ENCODE measurements at regions not wholly inside any gene's neighbourhood (a gene's known extent, or its start where the extent isn't known, plus 50 kb on each side); places are given as distances from the start of the nearest gene placed in this dataset.

DNA sequence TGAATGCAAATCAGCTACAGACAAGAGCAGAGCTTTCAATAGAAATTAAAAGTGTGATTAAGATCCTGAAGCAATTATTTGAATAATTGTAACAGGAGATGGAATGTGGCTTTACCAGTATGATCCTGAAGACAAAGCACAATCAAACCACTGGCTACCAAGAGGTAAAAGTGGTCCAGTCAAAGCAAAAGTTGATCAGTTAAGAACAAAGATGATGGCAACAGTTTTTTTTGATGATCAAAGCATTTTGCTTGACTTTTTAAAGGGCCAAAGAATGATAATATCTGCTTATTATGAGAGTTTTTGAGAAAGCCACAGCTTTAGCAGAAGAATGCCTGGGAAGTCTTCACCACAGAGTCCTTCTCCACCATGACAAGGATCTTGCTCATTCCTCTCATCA lies 409.2 kb downstream of the CSNK1G3 start:
- TF ChIP-seq, protein P1, sequence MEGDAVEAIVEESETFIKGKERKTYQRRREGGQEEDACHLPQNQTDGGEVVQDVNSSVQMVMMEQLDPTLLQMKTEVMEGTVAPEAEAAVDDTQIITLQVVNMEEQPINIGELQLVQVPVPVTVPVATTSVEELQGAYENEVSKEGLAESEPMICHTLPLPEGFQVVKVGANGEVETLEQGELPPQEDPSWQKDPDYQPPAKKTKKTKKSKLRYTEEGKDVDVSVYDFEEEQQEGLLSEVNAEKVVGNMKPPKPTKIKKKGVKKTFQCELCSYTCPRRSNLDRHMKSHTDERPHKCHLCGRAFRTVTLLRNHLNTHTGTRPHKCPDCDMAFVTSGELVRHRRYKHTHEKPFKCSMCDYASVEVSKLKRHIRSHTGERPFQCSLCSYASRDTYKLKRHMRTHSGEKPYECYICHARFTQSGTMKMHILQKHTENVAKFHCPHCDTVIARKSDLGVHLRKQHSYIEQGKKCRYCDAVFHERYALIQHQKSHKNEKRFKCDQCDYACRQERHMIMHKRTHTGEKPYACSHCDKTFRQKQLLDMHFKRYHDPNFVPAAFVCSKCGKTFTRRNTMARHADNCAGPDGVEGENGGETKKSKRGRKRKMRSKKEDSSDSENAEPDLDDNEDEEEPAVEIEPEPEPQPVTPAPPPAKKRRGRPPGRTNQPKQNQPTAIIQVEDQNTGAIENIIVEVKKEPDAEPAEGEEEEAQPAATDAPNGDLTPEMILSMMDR (conservative IDR thresholded peaks at IDR 0.05 in 1 of 2, IDR thresholded peaks at IDR 0.05 in 1 of 2; ENCODE audit: low read depth in 1 of 2, low read length in 2 of 2), result no peak
- no peak for TF ChIP-seq EZH2 (IDR thresholded peaks at IDR 0.05; ENCODE audit: low read length, missing control alignments)
- no peak overlapping the region for H3K9ac ChIP-seq (ENCODE audit: insufficient read depth, low read length)
- no peaks in the 10 kb centered on the region for H3K27me3 ChIP-seq (ENCODE audit: control insufficient read depth, insufficient read depth, low read length)
- H3K36me3 ChIP-seq (ENCODE audit: control insufficient read depth, insufficient read depth, low read length), result no peaks in the 10 kb centered on the region
- no peaks in the 10 kb centered on the region for H3K79me2 ChIP-seq (ENCODE audit: control insufficient read depth, insufficient read depth, low read length)
- DNase-seq (ENCODE audit: low read depth in 2 of 2), result peak in 1 of 2 donors; percentile 12
- no peak overlapping the region for H3K27ac ChIP-seq (ENCODE audit: insufficient read depth, low read length)
- no peak overlapping the region for H3K4me3 ChIP-seq (replicated peaks in 1 of 4; ENCODE audit: control extremely low read depth in 1 of 4, insufficient read depth in 1 of 4, low read depth in 3 of 4, low read length in 4 of 4)
- no peak overlapping the region for H2AFZ ChIP-seq (ENCODE audit: low read length)
- H4K20me1 ChIP-seq (ENCODE audit: control insufficient read depth, extremely low read depth, insufficient read depth, low read length), result no peaks in the 10 kb centered on the region
- H3K4me2 ChIP-seq (ENCODE audit: extremely low read depth, insufficient read depth, low read length), result no peak overlapping the region
- peaks cover 5% of the 10 kb centered on the region for H3K4me1 ChIP-seq (ENCODE audit: control insufficient read depth, extremely low read depth, insufficient read depth, low read length)
- H3K9me3 ChIP-seq (ENCODE audit: control insufficient read depth, insufficient read depth, low read depth, low read length), result no peaks in the 10 kb centered on the region

DNA sequence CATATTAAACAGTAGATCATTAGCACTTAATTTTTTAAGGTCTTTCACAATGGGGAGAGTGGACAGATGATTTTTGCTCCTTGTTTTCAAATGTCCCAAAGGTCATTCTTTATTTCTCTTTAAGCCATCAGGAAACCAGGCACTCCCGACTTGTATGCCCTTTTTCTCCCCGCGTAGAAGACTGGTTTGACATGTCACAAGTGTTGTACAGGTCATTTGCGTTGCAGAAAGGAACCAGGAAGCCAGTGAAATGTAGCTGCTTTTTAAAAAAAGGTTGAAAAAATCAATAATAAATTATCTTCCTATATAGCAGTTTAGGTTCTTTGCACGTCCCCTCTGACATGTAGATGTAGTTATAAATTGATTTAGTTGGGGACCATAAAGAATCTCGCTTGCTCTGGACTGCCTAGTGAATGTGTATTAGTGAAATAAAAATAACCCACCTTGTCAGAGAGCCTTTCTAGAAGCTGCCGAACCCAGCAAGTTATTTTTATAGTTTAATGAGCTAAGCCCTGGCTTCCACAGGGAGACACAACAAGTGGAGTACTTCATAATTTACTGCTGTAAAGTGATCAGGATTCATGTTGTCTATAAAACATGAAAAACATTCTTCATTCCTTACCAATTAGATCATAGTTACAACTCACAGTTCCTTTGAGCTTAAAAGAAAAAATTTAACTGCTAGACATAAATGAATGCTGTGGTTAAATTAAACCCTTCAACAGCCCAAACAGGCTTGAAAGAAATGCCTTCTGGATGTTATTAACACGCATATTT lies 404.6 kb downstream of the CSNK1G3 start:
- H3K36me3 ChIP-seq (ENCODE audit: control insufficient read depth, insufficient read depth, low read length), result no peaks in the 10 kb centered on the region
- peaks cover 5% of the 10 kb centered on the region for H3K4me1 ChIP-seq (ENCODE audit: control insufficient read depth, extremely low read depth, insufficient read depth, low read length)
- no peak overlapping the region for H3K9ac ChIP-seq (ENCODE audit: insufficient read depth, low read length)
- no peaks in the 10 kb centered on the region for H3K27me3 ChIP-seq (ENCODE audit: control insufficient read depth, insufficient read depth, low read length)
- H2AFZ ChIP-seq (ENCODE audit: low read length), result no peak overlapping the region
- no peak overlapping the region for H3K4me3 ChIP-seq (replicated peaks in 1 of 4; ENCODE audit: control extremely low read depth in 1 of 4, insufficient read depth in 1 of 4, low read depth in 3 of 4, low read length in 4 of 4)
- H3K27ac ChIP-seq (ENCODE audit: insufficient read depth, low read length), result no peak overlapping the region
- H4K20me1 ChIP-seq (ENCODE audit: control insufficient read depth, extremely low read depth, insufficient read depth, low read length), result no peaks in the 10 kb centered on the region
- no peaks in the 10 kb centered on the region for H3K9me3 ChIP-seq (ENCODE audit: control insufficient read depth, insufficient read depth, low read depth, low read length)
- TF ChIP-seq, protein P1 (conservative IDR thresholded peaks at IDR 0.05 in 1 of 2, IDR thresholded peaks at IDR 0.05 in 1 of 2; ENCODE audit: low read depth in 1 of 2, low read length in 2 of 2), result no peak
- TF ChIP-seq EZH2 (IDR thresholded peaks at IDR 0.05; ENCODE audit: low read length, missing control alignments), result no peak
- no peaks in the 10 kb centered on the region for H3K79me2 ChIP-seq (ENCODE audit: control insufficient read depth, insufficient read depth, low read length)
- DNase-seq (ENCODE audit: low read depth in 2 of 2), result peak; percentile 58 to 95
- H3K4me2 ChIP-seq (ENCODE audit: extremely low read depth, insufficient read depth, low read length), result peak overlapping the region; percentile 48

DNA sequence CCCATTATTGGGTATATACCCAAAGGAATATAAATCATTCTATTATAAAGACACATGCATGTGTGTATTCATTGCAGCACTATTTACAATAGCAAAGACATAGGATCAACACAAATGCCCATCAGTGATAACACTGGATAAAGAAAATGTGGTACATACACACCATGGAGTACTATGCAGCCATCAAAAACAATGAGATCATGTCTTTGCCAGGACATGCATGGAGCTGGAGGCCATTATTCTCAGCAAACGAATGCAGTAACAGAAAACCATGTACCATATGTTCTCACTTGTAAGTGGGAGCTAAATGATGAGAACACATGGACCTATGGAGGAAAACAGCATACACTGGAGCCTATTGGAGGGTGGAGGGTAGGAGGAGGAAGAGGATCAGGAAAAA lies 402.4 kb downstream of the CSNK1G3 start:
- no peaks in the 10 kb centered on the region for H3K27me3 ChIP-seq (ENCODE audit: control insufficient read depth, insufficient read depth, low read length)
- H3K36me3 ChIP-seq (ENCODE audit: control insufficient read depth, insufficient read depth, low read length), result no peaks in the 10 kb centered on the region
- no peaks in the 10 kb centered on the region for H4K20me1 ChIP-seq (ENCODE audit: control insufficient read depth, extremely low read depth, insufficient read depth, low read length)
- peaks cover 5% of the 10 kb centered on the region for H3K4me1 ChIP-seq (ENCODE audit: control insufficient read depth, extremely low read depth, insufficient read depth, low read length)
- H2AFZ ChIP-seq (ENCODE audit: low read length), result no peak overlapping the region
- H3K79me2 ChIP-seq (ENCODE audit: control insufficient read depth, insufficient read depth, low read length), result no peaks in the 10 kb centered on the region
- H3K9me3 ChIP-seq (ENCODE audit: control insufficient read depth, insufficient read depth, low read depth, low read length), result no peaks in the 10 kb centered on the region
- TF ChIP-seq, protein P1 (conservative IDR thresholded peaks at IDR 0.05 in 1 of 2, IDR thresholded peaks at IDR 0.05 in 1 of 2; ENCODE audit: low read depth in 1 of 2, low read length in 2 of 2), result no peak
- no peak for TF ChIP-seq EZH2 (IDR thresholded peaks at IDR 0.05; ENCODE audit: low read length, missing control alignments)
- no peak overlapping the region for H3K9ac ChIP-seq (ENCODE audit: insufficient read depth, low read length)
- no peak overlapping the region for H3K27ac ChIP-seq (ENCODE audit: insufficient read depth, low read length)
- DNase-seq (ENCODE audit: low read depth in 2 of 2), result no peak
- H3K4me3 ChIP-seq (replicated peaks in 1 of 4; ENCODE audit: control extremely low read depth in 1 of 4, insufficient read depth in 1 of 4, low read depth in 3 of 4, low read length in 4 of 4), result no peak overlapping the region
- H3K4me2 ChIP-seq (ENCODE audit: extremely low read depth, insufficient read depth, low read length), result no peak overlapping the region

All from fibroblast of lung (primary cell).